RWPE1 (cell line): ENCODE measurements at regions not wholly inside any gene's neighbourhood (a gene's known extent, or its start where the extent isn't known, plus 50 kb on each side); places are given as distances from the start of the nearest gene placed in this dataset.

Source experiments
- CTCF ChIA-PET: fragments of 350-600 bp; sonication (Branson Sonifier 250); formaldehyde crosslinking; extraction: SDS; loops from one replicate; lab custom pipeline; 2021; lab: Yijun Ruan, JAX
- POLR2A ChIA-PET: fragments of 400-600 bp; formaldehyde crosslinking; extraction: SDS; loops from one replicate; lab custom pipeline; 2020; ENCODE audit warnings: antibody characterized with exemption; ENCODE audit not compliant: low non-redundant PET; lab: Yijun Ruan, JAX
- DNase-seq: peaks from one replicate; pipeline ENCODE4 v3.0.0; 2012; ENCODE audit warnings: low spot score
- H3K27ac ChIP-seq: fragments of 450-650 bp; 2 replicates; pipeline ENCODE4 v1.5.1; 2017
- TF ChIP-seq, protein P1 (sequence below): fragments of 450-650 bp; conservative IDR thresholded peaks from 2 replicates; pipeline ENCODE4 v1.5.1; 2017; ENCODE audit warnings: low read depth, mild to moderate bottlenecking

DNA sequence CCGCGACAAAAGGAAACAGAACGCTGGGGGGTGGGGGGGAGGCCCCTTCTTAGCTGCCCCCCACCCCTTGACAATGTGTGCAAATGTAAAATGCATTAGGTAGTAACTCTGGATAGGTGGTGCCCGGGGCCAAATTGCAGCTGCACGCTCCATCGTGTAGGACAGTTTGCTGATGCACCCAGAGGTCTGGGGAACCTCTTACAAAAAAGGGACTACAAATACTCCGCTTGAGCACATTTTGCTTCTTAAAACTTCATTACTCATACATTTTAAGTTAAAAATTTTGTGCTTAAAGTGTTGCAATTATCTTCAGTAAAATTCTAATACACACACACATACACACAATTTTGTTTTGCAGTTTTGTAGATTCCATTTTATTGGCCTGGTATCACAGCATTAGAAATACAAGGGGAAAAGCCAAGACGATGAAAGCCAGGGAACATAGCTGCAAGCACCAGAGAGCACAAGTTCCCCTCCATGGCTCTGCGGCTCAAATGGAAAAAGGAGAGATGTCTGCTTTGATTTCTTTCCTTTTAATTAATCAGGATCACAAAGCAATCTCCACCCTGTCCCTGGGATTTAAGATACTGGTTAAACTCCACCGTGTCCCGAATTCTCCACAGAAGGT lies 582.1 kb downstream of the ZEB2 start:
- no peak for DNase-seq
- no peak overlapping the region for H3K27ac ChIP-seq
- TF ChIP-seq, protein P1, sequence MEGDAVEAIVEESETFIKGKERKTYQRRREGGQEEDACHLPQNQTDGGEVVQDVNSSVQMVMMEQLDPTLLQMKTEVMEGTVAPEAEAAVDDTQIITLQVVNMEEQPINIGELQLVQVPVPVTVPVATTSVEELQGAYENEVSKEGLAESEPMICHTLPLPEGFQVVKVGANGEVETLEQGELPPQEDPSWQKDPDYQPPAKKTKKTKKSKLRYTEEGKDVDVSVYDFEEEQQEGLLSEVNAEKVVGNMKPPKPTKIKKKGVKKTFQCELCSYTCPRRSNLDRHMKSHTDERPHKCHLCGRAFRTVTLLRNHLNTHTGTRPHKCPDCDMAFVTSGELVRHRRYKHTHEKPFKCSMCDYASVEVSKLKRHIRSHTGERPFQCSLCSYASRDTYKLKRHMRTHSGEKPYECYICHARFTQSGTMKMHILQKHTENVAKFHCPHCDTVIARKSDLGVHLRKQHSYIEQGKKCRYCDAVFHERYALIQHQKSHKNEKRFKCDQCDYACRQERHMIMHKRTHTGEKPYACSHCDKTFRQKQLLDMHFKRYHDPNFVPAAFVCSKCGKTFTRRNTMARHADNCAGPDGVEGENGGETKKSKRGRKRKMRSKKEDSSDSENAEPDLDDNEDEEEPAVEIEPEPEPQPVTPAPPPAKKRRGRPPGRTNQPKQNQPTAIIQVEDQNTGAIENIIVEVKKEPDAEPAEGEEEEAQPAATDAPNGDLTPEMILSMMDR: no peak
- ChIA-PET CTCF (no interaction called here), POLR2A (no interaction called here)

DNA sequence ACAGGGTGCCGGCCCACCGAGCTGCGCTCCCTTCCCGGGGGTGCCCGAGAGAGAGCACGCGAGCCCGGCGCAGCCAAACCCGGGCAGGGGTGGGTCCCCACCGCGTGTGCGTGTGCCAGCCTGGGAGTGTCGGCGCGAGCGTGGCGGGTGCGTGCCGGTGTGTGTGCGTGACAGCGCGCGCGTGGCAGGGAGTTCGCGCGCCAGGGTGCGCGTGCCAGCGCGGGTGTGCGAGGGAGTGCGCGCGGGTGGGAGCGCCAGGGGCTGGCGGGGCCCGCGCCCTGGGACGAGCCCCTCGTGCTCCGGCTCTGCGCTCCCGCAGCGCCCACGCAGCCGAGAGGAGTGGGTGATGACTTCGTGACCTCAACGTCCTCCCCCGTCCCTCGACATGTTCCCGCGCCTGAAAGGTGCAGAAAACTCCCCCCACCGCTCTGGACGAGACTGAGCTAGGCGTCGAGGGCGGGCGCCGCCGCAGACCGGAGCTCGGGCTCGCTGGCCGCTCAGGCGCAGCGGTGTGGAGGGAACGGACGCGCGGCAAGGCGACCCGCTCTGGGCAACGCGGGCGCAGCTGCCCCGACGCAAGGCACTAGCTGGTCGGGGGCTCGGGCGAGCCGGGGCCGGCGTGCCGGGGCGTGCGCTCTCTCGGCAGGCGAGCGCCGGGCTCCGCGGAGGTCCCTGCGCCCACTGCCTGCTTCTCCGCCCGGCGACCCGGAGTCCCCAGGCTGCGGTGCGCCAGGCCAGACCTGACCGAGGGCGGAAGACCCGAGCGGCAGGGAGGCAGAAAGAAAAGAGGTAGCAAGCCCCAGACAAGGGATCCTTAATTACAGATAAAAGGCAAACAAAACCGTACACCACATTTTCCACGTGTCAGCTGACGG lies 582.8 kb downstream of the ZEB2 start:
- POLR2A ChIA-PET: no interaction called here
- peak; percentile 13 for DNase-seq
- TF ChIP-seq, protein P1: no peak
- H3K27ac ChIP-seq: no peak overlapping the region
- CTCF ChIA-PET: interaction anchor here (0.7 kb wide), 1 partner anchor 195 kb away, joined by 4 read pairs; no protein-coding TSS in a partner anchor

DNA sequence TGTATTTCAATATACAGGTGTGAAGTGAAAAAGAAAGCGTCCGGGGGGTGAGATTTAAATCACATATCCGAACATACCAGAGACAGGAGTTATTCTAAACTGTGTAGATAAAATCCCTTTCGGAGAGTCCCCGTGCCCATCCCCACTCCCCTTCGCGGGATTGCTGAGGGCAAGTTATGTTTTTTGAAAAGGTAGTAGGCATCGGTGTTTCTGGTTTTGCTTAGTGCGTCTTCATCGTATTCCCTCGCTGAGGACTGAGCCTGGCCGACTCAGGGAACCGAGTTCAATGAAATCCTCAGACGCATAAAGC lies 583.4 kb downstream of the ZEB2 start:
- ChIA-PET POLR2A (no interaction called here), CTCF (interaction anchor here (0.7 kb wide), 1 partner anchor 196 kb away, joined by 4 read pairs; no protein-coding TSS in a partner anchor)
- TF ChIP-seq, protein P1: no peak
- H3K27ac ChIP-seq: no peak overlapping the region
- no peak for DNase-seq

DNA sequence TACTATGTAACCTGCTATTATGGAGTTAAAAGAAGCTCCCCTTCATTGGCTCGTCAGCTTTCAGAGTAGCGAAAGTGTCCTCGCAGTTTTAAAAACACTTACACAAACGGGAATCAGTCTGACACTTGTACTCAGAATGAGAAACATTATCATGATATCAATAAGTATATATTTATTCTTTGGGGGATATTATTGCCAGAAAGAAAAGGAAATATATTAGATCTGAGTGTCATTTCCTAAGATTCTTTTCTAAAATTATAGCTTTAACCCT lies 584.5 kb downstream of the ZEB2 start:
- no peak for DNase-seq
- POLR2A ChIA-PET: no interaction called here
- TF ChIP-seq, protein P1: no peak
- CTCF ChIA-PET: no interaction called here
- no peak overlapping the region for H3K27ac ChIP-seq

DNA sequence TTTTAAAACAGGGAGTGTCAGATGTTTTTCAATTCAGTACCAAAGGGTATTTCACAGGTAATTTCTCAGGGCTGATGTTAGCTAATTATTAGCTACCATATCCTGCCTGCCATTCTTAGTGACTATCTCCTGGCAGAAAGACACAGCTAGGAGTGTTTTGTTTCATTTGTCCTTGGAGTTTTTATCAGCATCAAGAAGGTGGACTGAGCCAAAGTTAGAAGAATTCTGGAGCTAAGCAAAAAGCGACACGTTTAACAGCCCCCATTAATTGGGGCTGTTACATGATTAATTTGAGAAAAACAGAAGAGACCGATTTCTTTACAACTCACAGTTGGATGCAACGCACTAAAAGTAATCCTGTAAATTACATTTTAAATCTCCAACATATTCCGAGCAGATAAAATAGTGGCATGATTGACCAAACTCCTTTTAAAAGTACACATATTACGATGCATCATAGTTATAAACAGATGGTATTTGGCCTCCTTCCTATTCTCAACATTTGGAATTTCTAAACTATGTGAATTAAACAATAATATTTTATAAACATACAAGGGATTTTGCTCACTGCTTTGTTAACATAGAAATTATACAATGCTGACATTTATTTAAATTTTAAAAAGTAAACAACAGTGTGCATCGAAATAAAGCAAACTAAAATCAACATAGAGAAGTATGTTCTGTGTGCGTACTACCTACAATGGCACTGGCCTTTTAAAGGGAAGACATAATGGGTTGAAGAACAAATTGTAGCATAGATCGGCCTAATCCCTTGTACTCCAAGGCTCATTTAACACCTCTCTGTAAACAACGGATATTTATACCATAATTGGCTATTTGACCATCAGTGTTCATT lies 585.1 kb downstream of the ZEB2 start:
- no peak for DNase-seq
- ChIA-PET POLR2A (no interaction called here), CTCF (interaction anchor here (0.7 kb wide), 1 partner anchor 165 kb away, joined by 3 read pairs; no protein-coding TSS in a partner anchor)
- no peak overlapping the region for H3K27ac ChIP-seq
- TF ChIP-seq, protein P1: no peak

DNA sequence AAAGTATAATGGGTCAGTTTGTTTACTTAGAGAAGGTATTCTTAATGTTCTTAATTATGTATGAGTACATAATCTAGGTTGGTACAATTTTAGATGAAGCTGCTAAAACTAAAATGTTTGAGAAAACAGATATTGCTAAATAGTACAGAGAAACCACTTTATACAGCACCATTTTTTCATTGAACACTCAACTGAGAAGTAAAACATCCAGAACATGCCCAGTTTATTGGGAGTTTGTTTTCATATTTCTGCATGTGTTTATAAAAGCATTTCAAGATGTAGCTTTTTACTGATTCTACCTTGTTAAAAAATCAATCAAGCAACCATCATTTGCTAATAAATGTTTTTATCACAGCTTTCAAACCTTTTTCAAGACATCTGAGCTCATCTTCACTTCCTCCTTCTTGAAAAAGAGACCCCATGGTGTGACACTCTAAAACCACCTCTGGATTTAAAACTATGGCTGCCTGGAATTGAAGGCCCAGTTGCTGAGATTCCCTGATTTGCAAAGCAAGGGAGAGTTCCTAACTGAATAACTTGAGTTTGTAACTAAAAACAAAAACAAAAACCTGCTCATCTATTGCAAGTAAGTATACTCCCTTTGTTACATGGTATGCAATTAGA lies 585.9 kb downstream of the ZEB2 start:
- no peak for DNase-seq
- H3K27ac ChIP-seq: no peak overlapping the region
- CTCF ChIA-PET: interaction anchor here (0.6 to 0.7 kb wide), 2 partner anchors 166 to 1076 kb away, joined by 3 read pairs; no protein-coding TSS in a partner anchor
- TF ChIP-seq, protein P1: no peak
- POLR2A ChIA-PET: no interaction called here
